ENCODE measurements at regions not wholly inside any gene's neighbourhood (a gene's known extent, or its start where the extent isn't known, plus 50 kb on each side); places are given as distances from the start of the nearest gene placed in this dataset.
"Not testable (repeated sequence)": the region's sequence is repeated elsewhere in the genome, so short reads cannot be mapped to it uniquely, and the experiment has no call there.

- no peaks in the 10 kb centered on the region for H3K36me3 ChIP-seq (ENCODE audit: control insufficient read depth in 1 of 2, insufficient read depth in 2 of 2, low read length in 2 of 2)
- no peaks in the 10 kb centered on the region for H3K9me3 ChIP-seq (ENCODE audit: control insufficient read depth in 1 of 2, low read length in 2 of 2)
- H3K4me3 ChIP-seq (ENCODE audit: low read depth in 1 of 2, low read length in 2 of 2): no peak overlapping the region
- H3K4me1 ChIP-seq (ENCODE audit: control insufficient read depth in 1 of 2, insufficient read depth in 2 of 2, low read length in 2 of 2): no peaks in the 10 kb centered on the region
- H3K27ac ChIP-seq (ENCODE audit: low read length): no peak overlapping the region
- no peaks in the 10 kb centered on the region for H3K27me3 ChIP-seq (ENCODE audit: low read depth, low read length)
Observed at GRCh38 chr1:99540744-99541143, 105.2 kb upstream of the PALMD start.

- Histone ChIP-seq H3K4me1 (ENCODE audit: control insufficient read depth in 1 of 2, insufficient read depth in 2 of 2, low read length in 2 of 2) (peaks cover 0 to 6% of the 10 kb centered on the region in 2 donors), H3K4me3 (ENCODE audit: low read depth in 1 of 2, low read length in 2 of 2) (no peak overlapping the region), H3K27me3 (ENCODE audit: low read depth, low read length) (no peaks in the 10 kb centered on the region), H3K9me3 (ENCODE audit: control insufficient read depth in 1 of 2, low read length in 2 of 2) (no peaks in the 10 kb centered on the region), H3K27ac (ENCODE audit: low read length) (no peak overlapping the region), H3K36me3 (ENCODE audit: control insufficient read depth in 1 of 2, insufficient read depth in 2 of 2, low read length in 2 of 2) (no peaks in the 10 kb centered on the region)
Observed at GRCh38 chr1:99544328-99544727, 101.6 kb upstream of the PALMD start.

GRCh38 chr1:99546432-99547416 lies 99.2 kb upstream of the PALMD start:
- H3K4me1 ChIP-seq (ENCODE audit: control insufficient read depth in 1 of 2, insufficient read depth in 2 of 2, low read length in 2 of 2): peaks cover 0 to 7% of the 10 kb centered on the region in 2 donors
- H3K9me3 ChIP-seq (ENCODE audit: control insufficient read depth in 1 of 2, low read length in 2 of 2): no peaks in the 10 kb centered on the region
- H3K4me3 ChIP-seq (ENCODE audit: low read depth in 1 of 2, low read length in 2 of 2): no peak overlapping the region
- no peaks in the 10 kb centered on the region for H3K27me3 ChIP-seq (ENCODE audit: low read depth, low read length)
- H3K36me3 ChIP-seq (ENCODE audit: control insufficient read depth in 1 of 2, insufficient read depth in 2 of 2, low read length in 2 of 2): no peaks in the 10 kb centered on the region
- no peak overlapping the region for H3K27ac ChIP-seq (ENCODE audit: low read length)

- Histone ChIP-seq H3K27ac (ENCODE audit: low read length) (no peak overlapping the region), H3K27me3 (ENCODE audit: low read depth, low read length) (no peaks in the 10 kb centered on the region), H3K4me3 (ENCODE audit: low read depth in 1 of 2, low read length in 2 of 2) (no peak overlapping the region), H3K9me3 (ENCODE audit: control insufficient read depth in 1 of 2, low read length in 2 of 2) (no peaks in the 10 kb centered on the region), H3K36me3 (ENCODE audit: control insufficient read depth in 1 of 2, insufficient read depth in 2 of 2, low read length in 2 of 2) (no peaks in the 10 kb centered on the region), H3K4me1 (ENCODE audit: control insufficient read depth in 1 of 2, insufficient read depth in 2 of 2, low read length in 2 of 2) (peaks cover 0 to 7% of the 10 kb centered on the region in 2 donors)
Observed at GRCh38 chr1:99548943-99549605, 96.8 kb upstream of the PALMD start.

- peaks cover 0 to 7% of the 10 kb centered on the region in 2 donors for H3K4me1 ChIP-seq (ENCODE audit: control insufficient read depth in 1 of 2, insufficient read depth in 2 of 2, low read length in 2 of 2)
- no peaks in the 10 kb centered on the region for H3K9me3 ChIP-seq (ENCODE audit: control insufficient read depth in 1 of 2, low read length in 2 of 2)
- no peak overlapping the region for H3K27ac ChIP-seq (ENCODE audit: low read length)
- H3K27me3 ChIP-seq (ENCODE audit: low read depth, low read length): no peaks in the 10 kb centered on the region
- H3K36me3 ChIP-seq (ENCODE audit: control insufficient read depth in 1 of 2, insufficient read depth in 2 of 2, low read length in 2 of 2): no peaks in the 10 kb centered on the region
- H3K4me3 ChIP-seq (ENCODE audit: low read depth in 1 of 2, low read length in 2 of 2): no peak overlapping the region
Observed at GRCh38 chr1:99550198-99550597, 95.7 kb upstream of the PALMD start.

GRCh38 chr1:99551812-99552614 lies 93.9 kb upstream of the PALMD start:
- no peaks in the 10 kb centered on the region for H3K27me3 ChIP-seq (ENCODE audit: low read depth, low read length)
- H3K27ac ChIP-seq (ENCODE audit: low read length): no peak overlapping the region
- no peak overlapping the region for H3K4me3 ChIP-seq (ENCODE audit: low read depth in 1 of 2, low read length in 2 of 2)
- no peaks in the 10 kb centered on the region for H3K36me3 ChIP-seq (ENCODE audit: control insufficient read depth in 1 of 2, insufficient read depth in 2 of 2, low read length in 2 of 2)
- H3K4me1 ChIP-seq (ENCODE audit: control insufficient read depth in 1 of 2, insufficient read depth in 2 of 2, low read length in 2 of 2): peaks cover 0 to 7% of the 10 kb centered on the region in 2 donors
- no peaks in the 10 kb centered on the region for H3K9me3 ChIP-seq (ENCODE audit: control insufficient read depth in 1 of 2, low read length in 2 of 2)

GRCh38 chr1:99553301-99553700 lies 92.6 kb upstream of the PALMD start:
- Histone ChIP-seq H3K27me3 (ENCODE audit: low read depth, low read length) (no peaks in the 10 kb centered on the region), H3K4me1 (ENCODE audit: control insufficient read depth in 1 of 2, insufficient read depth in 2 of 2, low read length in 2 of 2) (peaks cover 0 to 7% of the 10 kb centered on the region in 2 donors), H3K9me3 (ENCODE audit: control insufficient read depth in 1 of 2, low read length in 2 of 2) (no peaks in the 10 kb centered on the region), H3K4me3 (ENCODE audit: low read depth in 1 of 2, low read length in 2 of 2) (no peak overlapping the region), H3K36me3 (ENCODE audit: control insufficient read depth in 1 of 2, insufficient read depth in 2 of 2, low read length in 2 of 2) (no peaks in the 10 kb centered on the region), H3K27ac (ENCODE audit: low read length) (no peak overlapping the region)

- not testable (repeated sequence) for H3K9me3 ChIP-seq (ENCODE audit: control insufficient read depth in 1 of 2, low read length in 2 of 2); H3K4me3 ChIP-seq (ENCODE audit: low read depth in 1 of 2, low read length in 2 of 2); H3K27ac ChIP-seq (ENCODE audit: low read length); H3K4me1 ChIP-seq (ENCODE audit: control insufficient read depth in 1 of 2, insufficient read depth in 2 of 2, low read length in 2 of 2); H3K27me3 ChIP-seq (ENCODE audit: low read depth, low read length); H3K36me3 ChIP-seq (ENCODE audit: control insufficient read depth in 1 of 2, insufficient read depth in 2 of 2, low read length in 2 of 2)
Observed at GRCh38 chr1:99553819-99554218, 92.1 kb upstream of the PALMD start.

- Histone ChIP-seq H3K27me3 (ENCODE audit: low read depth, low read length) (no peaks in the 10 kb centered on the region), H3K4me1 (ENCODE audit: control insufficient read depth in 1 of 2, insufficient read depth in 2 of 2, low read length in 2 of 2) (no peaks in the 10 kb centered on the region), H3K4me3 (ENCODE audit: low read depth in 1 of 2, low read length in 2 of 2) (no peak overlapping the region), H3K27ac (ENCODE audit: low read length) (no peak overlapping the region), H3K36me3 (ENCODE audit: control insufficient read depth in 1 of 2, insufficient read depth in 2 of 2, low read length in 2 of 2) (no peaks in the 10 kb centered on the region), H3K9me3 (ENCODE audit: control insufficient read depth in 1 of 2, low read length in 2 of 2) (no peaks in the 10 kb centered on the region)
Observed at GRCh38 chr1:99554727-99555126, 91.2 kb upstream of the PALMD start.

GRCh38 chr1:99557546-99558202 lies 88.2 kb upstream of the PALMD start:
- Histone ChIP-seq H3K36me3 (ENCODE audit: control insufficient read depth in 1 of 2, insufficient read depth in 2 of 2, low read length in 2 of 2) (no peaks in the 10 kb centered on the region), H3K27me3 (ENCODE audit: low read depth, low read length) (no peaks in the 10 kb centered on the region), H3K9me3 (ENCODE audit: control insufficient read depth in 1 of 2, low read length in 2 of 2) (no peaks in the 10 kb centered on the region), H3K4me3 (ENCODE audit: low read depth in 1 of 2, low read length in 2 of 2) (no peak overlapping the region), H3K27ac (ENCODE audit: low read length) (no peak overlapping the region), H3K4me1 (ENCODE audit: control insufficient read depth in 1 of 2, insufficient read depth in 2 of 2, low read length in 2 of 2) (no peaks in the 10 kb centered on the region)

GRCh38 chr1:99559166-99559565 lies 86.7 kb upstream of the PALMD start:
- Histone ChIP-seq H3K27ac (ENCODE audit: low read length) (no peak overlapping the region), H3K9me3 (ENCODE audit: control insufficient read depth in 1 of 2, low read length in 2 of 2) (no peaks in the 10 kb centered on the region), H3K36me3 (ENCODE audit: control insufficient read depth in 1 of 2, insufficient read depth in 2 of 2, low read length in 2 of 2) (no peaks in the 10 kb centered on the region), H3K4me3 (ENCODE audit: low read depth in 1 of 2, low read length in 2 of 2) (no peak overlapping the region), H3K4me1 (ENCODE audit: control insufficient read depth in 1 of 2, insufficient read depth in 2 of 2, low read length in 2 of 2) (no peaks in the 10 kb centered on the region), H3K27me3 (ENCODE audit: low read depth, low read length) (no peaks in the 10 kb centered on the region)

Measured in muscle layer of duodenum (tissue), 2 donors.